ENCODE measurements at regions not wholly inside any gene's neighbourhood (a gene's known extent, or its start where the extent isn't known, plus 50 kb on each side); places are given as distances from the start of the nearest gene placed in this dataset.
A peak's percentile ranks its signal among the peaks of the same experiment; 100 is the strongest.

DNA sequence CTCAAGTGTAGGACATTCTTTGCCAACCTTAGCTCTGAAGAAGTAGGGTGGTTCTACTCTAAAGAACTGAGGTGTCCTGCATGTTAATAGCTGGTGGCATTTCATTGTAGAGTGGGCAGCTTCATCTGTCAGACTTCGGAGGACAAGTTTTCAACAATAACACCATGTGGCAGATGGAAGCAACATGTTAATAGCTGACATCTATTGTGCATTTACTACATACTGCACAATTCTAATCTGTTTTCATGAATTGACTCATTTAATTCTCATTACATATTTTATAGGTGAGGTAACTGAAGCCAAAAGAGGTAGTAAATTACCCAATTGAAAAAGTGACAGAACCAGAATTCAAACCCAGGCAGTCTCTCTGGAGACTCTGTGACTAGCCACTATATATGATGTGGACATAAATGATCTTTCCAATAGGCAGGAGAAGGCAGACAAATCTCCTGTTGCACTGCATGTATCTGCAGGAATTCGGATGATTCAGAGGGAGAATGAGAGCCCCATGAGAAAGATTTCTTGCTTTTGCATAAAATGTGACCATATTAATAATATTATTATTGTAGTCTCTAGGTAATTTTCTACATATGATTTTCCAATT is 137.2 kb upstream of the E2F7 start:
- no peak for DNase-seq

DNA sequence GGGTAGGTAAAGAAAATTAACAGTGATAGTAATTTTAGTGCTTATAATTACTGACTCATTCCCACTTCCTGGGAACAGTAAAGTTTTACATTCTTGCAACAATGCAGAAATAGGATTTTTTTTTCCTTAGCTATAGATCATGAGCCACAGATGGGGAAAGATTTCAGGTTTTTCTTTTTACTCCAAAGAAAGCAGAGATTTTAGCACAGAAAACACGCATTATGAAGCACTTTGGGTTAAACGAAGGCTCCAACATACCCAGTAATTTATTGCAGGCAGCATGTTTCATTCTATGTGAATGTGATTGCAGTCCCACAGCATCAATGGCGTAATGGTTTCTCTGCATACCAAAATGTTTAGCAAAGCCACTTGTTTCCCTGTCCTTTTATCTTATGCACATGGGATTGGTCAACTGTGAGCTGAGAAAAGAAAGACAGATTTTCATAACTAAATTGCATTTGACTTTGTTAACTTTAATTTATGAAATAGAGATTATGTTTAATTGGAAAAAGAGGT is 124.6 kb upstream of the E2F7 start:
- no peak for DNase-seq

DNA sequence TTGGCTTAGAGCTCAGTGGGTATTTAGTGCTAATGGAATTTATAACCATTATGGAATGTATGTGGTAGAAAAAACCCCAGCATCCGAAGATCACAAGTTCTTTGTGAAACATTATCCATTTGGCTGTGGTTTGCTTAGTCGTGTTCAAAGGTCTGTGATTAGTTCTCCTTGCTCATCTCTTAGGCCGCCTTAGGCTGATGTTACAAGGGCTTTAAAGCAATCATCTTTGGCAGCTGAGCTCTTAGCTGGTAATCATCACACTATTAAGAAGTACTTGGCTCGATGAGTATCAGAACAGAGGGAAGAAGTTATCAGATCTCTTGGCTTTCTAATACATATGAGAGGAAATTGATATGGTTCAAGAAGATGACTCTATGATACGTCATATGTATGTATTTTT is 124.1 kb upstream of the E2F7 start:
- no peak for DNase-seq

DNA sequence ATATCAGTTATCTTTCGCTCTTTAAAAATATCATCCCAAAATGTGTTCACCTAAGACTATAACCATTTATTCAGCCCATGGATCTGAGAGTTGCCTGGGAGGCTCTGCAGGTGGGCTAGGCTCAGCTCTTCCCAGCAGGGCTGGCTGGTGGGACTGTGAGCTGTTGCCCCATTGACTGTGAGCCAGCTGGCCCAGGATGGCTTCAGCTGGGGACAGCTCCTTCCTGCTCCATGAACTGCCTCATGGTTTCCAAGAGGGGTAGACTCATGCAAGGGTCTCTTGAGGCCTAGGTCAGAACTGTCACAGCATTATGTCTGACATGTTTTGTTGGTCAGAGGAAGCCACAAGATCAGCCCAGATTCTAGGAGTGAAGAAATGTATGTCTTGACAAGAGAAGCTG is 114.1 kb upstream of the E2F7 start:
- no peak for DNase-seq

DNA sequence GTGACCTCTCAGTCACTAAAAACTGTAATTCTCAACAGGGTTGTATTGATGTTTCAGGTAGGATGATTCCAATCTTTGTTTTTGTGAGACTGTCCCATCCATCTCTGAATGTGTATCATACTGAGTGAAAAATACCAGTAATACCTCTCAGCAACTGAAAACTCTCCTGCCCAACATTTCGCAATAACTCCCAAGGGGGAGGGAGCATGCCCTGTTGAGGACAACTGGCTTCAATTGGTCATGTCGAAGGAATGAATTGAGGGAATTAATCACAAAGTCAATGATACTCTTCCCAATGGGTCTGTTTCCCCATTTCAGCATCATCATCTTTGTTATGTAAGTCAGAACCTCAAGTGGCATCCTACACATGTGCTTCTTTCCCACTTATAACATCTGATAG is 102.4 kb upstream of the E2F7 start:
- no peak for DNase-seq

DNA sequence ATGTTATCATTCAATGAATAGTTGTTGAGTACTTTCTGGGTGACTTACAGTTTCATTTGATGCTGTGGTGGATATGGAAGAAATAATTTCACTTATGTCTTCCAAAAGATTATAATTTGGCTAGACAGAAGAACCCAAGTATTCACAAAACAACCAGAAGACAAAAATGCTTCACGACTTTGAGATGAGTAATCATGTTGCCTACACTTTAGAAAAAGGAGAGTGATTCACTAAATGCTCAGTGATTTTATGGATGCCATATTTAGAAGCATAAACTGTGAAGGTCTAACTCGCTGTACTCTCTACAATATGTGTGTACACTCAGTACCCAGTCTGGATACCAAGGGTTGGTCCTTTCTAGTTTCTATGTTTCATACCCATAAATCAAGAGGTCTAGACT is 101.3 kb upstream of the E2F7 start:
- no peak for DNase-seq

DNA sequence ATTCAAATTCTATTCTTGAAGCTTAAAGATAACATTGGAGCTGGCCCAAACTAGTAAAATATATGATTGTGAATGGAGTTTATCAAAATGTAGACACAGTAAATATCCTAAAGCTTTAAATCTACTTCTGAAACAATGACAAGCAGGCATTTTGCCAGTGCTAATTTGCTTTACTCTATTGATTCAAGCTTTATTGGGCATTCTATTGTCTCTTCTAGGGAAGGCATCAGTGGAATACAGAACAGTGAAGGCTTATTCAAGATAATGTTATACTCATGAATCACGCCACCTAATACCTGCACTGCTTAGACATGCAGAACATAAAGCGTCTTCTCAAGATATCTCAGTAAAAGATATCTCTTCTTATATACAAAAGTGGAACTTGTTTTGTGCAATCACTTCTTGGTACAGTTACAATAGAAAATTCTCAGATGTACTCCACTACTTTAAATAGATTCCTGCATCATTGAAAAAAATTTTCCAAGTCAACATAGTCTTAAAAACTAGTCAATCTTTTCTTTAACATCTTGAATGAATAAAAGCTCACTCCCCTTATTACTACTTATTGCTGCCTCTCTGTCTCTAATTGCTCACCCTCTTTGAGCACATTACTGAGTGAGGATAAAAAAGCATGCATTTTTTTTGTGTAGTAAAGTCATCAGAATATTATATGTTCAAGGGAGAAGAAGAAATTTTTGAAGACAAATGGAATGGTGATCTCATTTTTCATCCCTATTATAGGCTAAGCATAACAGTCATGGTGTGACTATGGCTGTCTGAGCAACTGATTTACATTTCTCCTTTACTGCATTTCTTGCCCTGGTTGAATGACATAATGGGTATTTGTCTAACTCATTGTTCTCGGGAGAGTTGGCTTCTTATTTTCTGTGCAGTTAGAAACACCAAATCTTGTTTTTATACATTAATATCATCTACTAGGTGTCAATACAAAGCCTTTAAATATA is 98.0 kb upstream of the E2F7 start:
- no peak for DNase-seq

DNA sequence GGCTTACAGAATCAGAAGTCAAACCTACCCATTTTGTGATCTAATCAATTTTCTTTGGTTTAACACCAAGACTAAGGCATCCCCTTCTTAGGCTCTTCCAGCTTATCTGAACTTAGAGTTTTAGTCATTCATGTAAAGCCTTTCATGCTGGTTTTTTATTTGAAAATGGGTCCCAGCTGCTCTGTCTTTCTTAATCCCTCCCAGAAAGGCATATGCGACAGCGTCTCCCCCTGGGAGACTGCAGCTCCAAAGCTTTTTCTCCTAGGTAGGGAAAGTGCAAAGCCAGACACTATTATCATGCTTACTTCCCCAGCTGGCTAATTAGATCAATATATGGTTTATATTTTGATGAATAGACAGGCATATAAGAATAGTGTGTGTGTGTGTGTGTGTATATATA is 96.6 kb upstream of the E2F7 start:
- DNase-seq = no peak

DNA sequence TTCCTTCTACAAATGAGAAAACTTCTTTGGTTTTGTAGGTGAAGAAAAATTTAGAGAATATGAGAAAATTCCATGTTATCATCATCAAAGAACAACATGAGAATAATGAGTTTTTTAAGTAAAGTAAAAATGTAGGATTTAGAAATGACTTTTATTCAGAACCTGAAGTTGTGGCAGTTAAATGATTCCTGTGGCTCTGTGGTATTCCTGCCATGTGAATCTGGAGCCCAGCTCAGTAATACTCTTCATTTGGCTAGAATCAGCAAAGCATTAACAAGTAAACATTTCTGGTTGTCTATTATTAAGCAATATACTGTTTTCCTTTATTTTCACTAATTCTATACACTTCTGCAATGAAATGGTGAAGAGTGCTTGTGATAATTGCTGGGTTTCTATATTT is 95.6 kb upstream of the E2F7 start:
- DNase-seq = no peak

DNA sequence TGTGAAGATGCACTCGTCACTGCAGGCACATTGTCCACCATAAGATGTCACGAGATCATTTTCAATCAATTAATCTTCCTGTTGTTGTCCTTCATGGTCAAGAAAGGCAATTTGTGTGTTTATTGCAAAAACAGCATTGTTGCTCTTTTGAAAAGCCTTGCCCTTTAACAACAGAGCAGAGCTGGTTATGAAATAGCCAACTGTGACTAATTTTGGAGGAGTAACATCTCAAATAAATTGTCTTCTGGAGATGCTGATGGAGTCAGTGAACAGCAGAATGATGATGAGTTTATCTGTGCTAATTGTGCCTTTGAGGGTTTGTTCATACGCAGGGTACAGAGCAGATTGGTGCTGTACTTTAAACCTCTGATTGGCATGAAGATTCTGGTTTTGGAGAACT is 88.3 kb upstream of the E2F7 start:
- DNase-seq = no peak

DNA sequence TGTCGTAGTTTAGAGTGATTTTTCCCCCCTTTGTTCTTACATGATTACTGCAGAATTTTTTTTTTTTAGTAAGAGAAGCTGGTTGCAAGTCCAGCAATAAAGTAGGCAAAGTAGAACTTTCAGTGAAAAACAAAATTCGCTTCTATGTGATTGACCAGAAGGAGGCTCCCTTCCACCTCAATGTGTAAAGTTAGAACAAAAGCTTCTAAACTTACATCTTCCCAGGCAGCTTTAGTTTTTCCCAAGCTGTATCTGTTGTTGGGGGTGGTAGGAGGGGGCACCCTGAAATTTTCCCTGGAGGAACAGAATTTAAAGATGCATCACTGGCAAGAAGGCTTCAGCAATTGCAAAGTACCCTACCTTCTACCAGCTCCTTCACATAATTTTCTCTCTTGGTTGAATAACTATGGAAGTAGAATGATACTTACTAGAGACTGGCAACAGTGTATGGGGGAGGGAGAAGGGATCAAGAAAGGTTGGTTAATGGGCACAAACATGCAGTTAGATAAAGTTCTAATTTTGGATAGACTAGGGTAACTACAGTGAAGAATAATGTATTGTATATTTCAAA is 87.3 kb upstream of the E2F7 start:
- DNase-seq = no peak

DNA sequence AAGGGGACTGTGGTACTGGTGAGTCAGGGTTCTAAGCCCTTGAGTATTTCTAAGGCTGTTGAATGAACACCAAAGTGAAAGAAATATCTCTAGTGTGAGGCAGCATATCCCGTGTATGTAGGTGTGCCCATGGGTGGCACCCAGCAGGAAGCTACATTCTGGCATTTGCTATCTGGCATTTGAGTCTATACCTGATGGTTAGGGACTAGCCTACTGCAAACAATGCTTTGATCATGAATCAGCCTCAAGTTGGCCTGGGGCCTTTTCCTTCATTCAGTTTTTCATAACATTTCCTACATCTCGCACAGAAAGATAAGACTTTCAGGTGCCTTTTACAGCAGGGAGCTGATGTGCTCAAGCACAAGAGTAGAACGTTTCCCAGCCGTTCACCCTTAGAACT is 85.7 kb upstream of the E2F7 start:
- no peak for DNase-seq

DNA sequence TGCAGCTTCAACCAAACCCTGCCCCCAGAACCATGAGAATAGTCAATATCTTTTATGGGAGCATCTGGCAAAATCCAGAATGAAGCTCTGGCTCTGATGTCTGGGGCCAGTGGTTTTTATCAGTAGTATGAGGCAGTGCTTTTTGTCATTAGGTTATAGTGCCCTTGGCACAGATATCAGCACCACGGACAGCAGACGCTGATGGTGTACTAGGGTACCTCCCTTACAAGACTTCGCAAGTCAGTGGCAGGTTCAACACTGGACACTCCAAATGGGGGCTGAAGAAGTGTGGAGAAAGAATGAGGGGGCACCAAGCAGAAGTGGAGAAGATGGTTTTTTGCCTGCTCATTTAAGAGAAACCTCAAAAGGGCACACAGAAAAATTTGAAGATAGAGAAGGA is 68.2 kb upstream of the E2F7 start:
- peak; percentile 15 for DNase-seq

DNA sequence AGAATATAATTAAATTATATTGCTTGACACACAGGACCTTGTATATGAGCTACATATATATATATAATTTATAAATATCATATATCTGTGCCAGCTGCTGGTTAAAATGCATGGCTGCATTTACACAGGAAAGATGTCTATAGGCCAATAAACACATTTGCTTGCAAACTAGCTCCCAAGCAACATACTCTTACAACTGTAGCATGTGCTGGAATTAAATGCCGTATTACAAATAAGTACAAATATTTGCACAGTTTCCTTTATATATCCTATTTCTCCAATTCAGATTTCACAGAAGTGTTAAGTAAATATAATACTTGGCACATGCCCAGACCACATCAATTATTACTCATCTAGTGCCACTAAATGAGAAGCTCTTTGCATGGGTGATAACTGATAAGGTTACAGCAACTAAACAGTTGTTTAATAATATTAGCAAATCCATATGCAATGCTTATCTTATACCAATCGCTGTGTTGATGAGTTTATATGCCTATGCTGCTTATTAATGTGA is 66.7 kb upstream of the E2F7 start:
- no peak for DNase-seq

DNA sequence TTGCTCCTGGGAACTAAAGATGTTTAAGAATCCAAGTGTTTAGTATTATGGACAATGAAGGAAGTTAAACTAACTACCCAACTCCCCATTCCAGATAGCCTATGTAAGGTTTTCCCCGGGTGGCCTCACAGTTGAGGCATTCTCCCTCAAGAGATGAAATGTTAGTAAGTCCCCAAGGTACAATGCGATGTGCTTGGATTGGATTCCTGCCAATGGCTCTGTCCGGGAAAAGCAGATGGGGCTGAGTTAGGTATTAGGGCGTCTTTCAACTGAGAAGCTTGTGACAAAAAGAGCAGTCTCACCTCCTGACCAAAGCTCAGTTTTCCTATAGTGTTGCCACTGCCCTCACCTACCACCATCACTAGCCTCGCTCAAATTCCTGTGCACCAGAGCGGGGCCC is 64.8 kb upstream of the E2F7 start:
- DNase-seq = no peak

DNA sequence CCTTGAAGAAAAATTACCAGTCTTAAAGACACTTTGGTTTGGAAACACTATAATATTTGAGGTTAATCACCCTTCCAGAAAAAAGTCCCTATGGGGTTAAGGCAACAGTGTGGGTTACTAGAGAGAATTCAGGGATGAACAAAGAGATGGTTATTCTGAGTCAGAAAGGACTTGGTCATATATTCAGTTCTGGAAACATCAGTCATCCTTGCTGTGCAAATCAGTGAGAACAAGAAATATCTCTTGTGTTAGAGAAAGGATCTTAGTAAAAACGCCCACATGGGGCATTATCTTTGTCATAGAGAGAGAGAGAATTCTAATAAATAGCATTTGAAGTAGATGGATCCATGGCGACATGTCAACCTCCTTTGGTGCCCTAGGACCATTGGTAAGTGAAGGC is 59.4 kb upstream of the E2F7 start:
- DNase-seq = no peak

DNA sequence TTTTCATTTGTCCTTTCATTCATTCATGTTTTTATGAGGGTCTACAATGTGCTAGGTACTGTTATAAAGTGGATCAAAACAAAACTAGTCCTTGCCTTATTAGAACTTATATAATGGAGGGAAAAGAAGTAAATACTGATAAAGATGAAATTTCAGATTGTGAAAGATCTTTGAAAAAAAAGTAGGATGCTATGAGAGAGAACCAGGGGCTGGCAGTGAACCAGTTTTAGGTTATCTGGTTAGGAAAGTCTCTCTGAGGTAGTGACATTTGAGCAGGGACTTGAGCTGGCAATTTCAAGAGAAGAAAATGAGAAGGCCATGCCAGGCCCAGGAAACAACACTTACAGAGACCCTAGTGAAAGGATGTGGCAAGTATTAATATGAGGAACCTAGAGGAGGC is 57.3 kb upstream of the E2F7 start:
- no peak for DNase-seq

DNA sequence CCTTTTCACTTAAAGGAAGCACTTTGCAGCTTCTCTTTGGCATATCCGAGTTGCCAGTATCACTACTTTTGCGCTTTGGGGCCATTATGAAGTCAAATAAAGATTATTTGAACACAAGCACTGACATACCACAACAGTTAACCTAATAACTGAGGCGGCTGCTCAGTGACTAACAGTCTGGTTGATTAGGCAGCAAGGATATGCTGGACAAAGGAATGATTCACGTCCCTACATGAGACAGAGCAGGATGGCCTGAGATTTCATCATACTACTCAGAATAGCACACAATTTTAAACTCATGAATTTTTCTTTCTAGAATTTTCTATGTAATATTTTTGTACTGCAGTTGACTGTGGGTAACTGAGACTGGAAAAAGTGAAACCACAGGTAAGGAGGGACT is 56.9 kb upstream of the E2F7 start:
- DNase-seq = no peak

DNA sequence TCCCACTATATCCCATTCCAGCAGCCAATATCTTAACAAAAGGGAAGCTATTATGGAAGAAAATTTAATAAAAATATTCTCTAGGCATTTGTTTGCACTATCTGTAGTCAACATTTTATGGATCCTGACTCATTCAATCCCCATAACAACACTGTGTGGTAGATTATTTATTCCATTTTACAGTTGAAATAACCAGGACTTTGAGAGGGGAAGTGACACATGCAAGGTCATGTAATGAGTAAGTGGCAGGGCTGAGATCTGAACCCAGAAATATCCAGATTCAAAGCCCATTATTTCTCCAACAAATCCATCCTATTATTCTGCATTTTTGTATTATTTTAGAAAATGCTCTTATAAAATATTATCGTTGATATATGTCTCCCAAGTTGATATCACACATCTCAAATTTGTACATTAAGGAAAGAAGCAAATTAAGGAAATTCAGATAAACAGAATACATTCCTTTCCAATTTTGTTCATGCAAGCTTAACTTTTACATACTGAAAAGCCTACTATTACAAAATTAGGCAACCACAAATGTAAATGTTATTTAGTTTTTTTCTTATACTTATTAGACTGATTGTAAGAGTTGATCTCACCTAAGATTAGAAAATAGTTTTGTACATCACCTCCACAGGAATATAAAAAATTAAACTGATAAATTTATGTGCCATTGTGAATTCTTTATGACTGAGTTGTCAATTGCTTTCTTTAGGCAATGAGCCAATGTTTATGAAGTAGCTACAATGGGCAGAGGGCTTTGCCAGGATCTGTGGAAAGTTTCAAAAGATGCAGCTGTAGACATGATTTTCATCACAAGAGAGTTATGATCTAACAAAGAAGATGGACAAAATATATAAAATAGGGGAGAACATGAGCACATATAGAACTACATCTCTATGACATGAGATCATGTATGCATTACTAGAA is 55.1 kb upstream of the E2F7 start:
- DNase-seq = no peak

DNA sequence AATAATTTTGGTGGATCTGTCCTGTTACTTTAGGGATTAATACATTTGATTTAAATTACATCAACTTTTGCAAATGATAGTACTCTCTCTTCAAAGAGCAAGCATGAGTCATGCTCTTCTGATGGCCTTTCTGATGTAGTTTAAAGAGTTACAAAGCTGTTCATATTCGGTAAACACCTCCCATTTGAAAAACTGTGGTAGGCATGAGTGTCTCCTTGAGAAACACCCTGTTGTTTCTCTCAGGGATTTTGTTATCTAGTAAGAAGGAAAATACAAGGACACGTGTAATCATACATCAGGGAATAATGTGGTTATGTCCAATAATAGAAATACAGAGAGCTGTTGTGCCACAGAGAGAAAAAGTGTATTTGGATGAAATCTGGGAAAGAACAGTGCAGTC is 53.3 kb upstream of the E2F7 start:
- DNase-seq = no peak

DNA sequence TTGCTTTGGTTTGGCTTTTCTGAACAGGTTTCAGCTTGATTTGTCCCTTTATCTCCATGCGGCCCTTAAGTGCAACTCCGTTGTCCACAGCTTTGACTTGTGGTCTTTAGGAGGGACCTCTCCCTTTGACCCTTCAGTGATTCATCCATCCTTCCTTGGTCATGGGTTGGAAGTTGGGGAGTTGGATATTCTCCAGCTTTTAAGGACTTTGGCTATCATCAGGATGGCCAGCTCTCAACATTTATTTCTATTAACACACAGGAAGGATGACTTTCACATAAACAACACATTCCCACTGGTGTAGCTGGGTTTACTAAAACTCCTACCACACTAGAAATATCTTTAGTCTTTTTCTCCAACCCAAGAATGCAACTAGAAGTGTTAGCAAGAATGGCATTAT is 50.9 kb upstream of the E2F7 start:
- no peak for DNase-seq

DNA sequence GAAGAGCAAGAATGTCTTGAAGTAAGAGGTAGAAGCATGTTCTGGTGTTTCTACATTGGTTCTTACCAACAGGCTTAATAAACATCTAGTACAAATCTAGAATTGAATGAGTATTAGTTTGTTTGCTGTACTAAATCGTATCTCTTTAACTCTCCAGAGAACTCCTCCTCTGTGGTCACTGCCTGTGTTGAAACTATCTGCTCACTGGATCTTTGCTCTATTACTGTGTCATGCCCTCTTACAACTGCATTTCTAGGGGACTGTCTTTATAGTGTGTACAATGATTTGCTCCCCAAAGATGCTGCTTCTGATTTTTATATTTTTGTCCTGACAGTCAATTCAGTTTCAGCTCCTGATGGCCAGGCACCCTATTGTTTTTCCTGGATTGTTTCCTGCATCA is 50.1 kb upstream of the E2F7 start:
- DNase-seq = no peak

Measured in activated CD4-positive, alpha-beta T cell treated with anti-CD3 and anti-CD28 coated beads for 48 hours (primary cell).